RCC 7860 (cell line): ENCODE measurements at regions not wholly inside any gene's neighbourhood (a gene's known extent, or its start where the extent isn't known, plus 50 kb on each side); places are given as distances from the start of the nearest gene placed in this dataset.

Experiments used
- DNase-seq: peaks from one replicate; pipeline ENCODE4 v3.0.0-alpha.2; 2015; ENCODE audit warnings: low spot score
- FAIRE-seq: peaks from 2 replicates; lab custom pipeline; 2012; peaks lifted over from hg19 to GRCh38; lab: Jason Lieb, UNC

- DNase-seq = no peak
- no peak for FAIRE-seq
Observed at GRCh38 chr6:90975741-90976140, 388.9 kb upstream of the MAP3K7 start.

- DNase-seq (no peak), FAIRE-seq (no peak)
Observed at GRCh38 chr6:90973188-90973587, 386.3 kb upstream of the MAP3K7 start.

GRCh38 chr6:90970672-90971071 lies 383.8 kb upstream of the MAP3K7 start:
- no peak for DNase-seq
- FAIRE-seq = no peak

GRCh38 chr6:90967471-90967870 lies 380.6 kb upstream of the MAP3K7 start:
- DNase-seq (no peak), FAIRE-seq (no peak)

- no peak for FAIRE-seq
- DNase-seq = no peak
Observed at GRCh38 chr6:90960324-90960723, 373.5 kb upstream of the MAP3K7 start.

GRCh38 chr6:90955246-90955645 lies 368.4 kb upstream of the MAP3K7 start:
- no peak for FAIRE-seq
- DNase-seq = no peak

GRCh38 chr6:90953405-90954161 lies 366.7 kb upstream of the MAP3K7 start:
- FAIRE-seq (no peak), DNase-seq (no peak)

GRCh38 chr6:90952176-90952575 lies 365.3 kb upstream of the MAP3K7 start:
- FAIRE-seq = no peak
- no peak for DNase-seq

GRCh38 chr6:90948540-90948939 lies 361.7 kb upstream of the MAP3K7 start:
- no peak for FAIRE-seq
- DNase-seq = no peak

GRCh38 chr6:90947184-90948064 lies 360.6 kb upstream of the MAP3K7 start:
- FAIRE-seq (no peak), DNase-seq (no peak)

- no peak for DNase-seq
Observed at GRCh38 chr6:90941885-90942284, 355.0 kb upstream of the MAP3K7 start.

GRCh38 chr6:90940812-90941481 lies 354.1 kb upstream of the MAP3K7 start:
- FAIRE-seq = peak; percentile 61
- DNase-seq = peak; percentile 54

More at GRCh38 chr6:90941885-90942284, 355.0 kb upstream of the MAP3K7 start:
- FAIRE-seq = no peak

- no peak for DNase-seq
- no peak for FAIRE-seq
Observed at GRCh38 chr6:90939906-90940305, 353.0 kb upstream of the MAP3K7 start.

- FAIRE-seq (no peak), DNase-seq (no peak)
Observed at GRCh38 chr6:90938122-90938521, 351.2 kb upstream of the MAP3K7 start.

GRCh38 chr6:90936286-90936685 lies 349.4 kb upstream of the MAP3K7 start:
- FAIRE-seq = no peak

GRCh38 chr6:90934966-90935365 lies 348.1 kb upstream of the MAP3K7 start:
- FAIRE-seq (no peak), DNase-seq (no peak)

More at GRCh38 chr6:90936286-90936685, 349.4 kb upstream of the MAP3K7 start:
- DNase-seq = no peak

- no peak for DNase-seq
- no peak for FAIRE-seq
Observed at GRCh38 chr6:90934081-90934480, 347.2 kb upstream of the MAP3K7 start.

GRCh38 chr6:90932351-90932750 lies 345.5 kb upstream of the MAP3K7 start:
- FAIRE-seq = no peak

GRCh38 chr6:90928051-90928450 lies 341.2 kb upstream of the MAP3K7 start:
- FAIRE-seq = no peak

More at GRCh38 chr6:90932351-90932750, 345.5 kb upstream of the MAP3K7 start:
- no peak for DNase-seq

GRCh38 chr6:90925726-90926125 lies 338.9 kb upstream of the MAP3K7 start:
- DNase-seq (no peak), FAIRE-seq (no peak)

More at GRCh38 chr6:90928051-90928450, 341.2 kb upstream of the MAP3K7 start:
- DNase-seq = no peak

- DNase-seq (no peak), FAIRE-seq (no peak)
Observed at GRCh38 chr6:90922325-90922724, 335.5 kb upstream of the MAP3K7 start.
